ENCODE measurements at regions not wholly inside any gene's neighbourhood (a gene's known extent, or its start where the extent isn't known, plus 50 kb on each side); places are given as distances from the start of the nearest gene placed in this dataset.

- intact Hi-C loops (cut with DNase I) = no loop called here
- H3K27ac ChIP-seq = no peak overlapping the region
- H3K9me3 ChIP-seq = no peaks in the 10 kb centered on the region
- 95 to 99% (median 99%) methylated on average over 5 of the region's 5 CpGs for WGBS, 3 donors
- DNase-seq (no peak), ATAC-seq (no peak)
- TF ChIP-seq CTCF (IDR thresholded peaks at IDR 0.05) = no peak
- H3K4me1 ChIP-seq = no peaks in the 10 kb centered on the region
- no peaks in the 10 kb centered on the region for H3K27me3 ChIP-seq (ENCODE audit: insufficient read depth in 3 of 3, low read length in 2 of 3)
- H3K36me3 ChIP-seq (ENCODE audit: insufficient read depth in 1 of 2, low read depth in 1 of 2) = no peaks in the 10 kb centered on the region
- H3K4me3 ChIP-seq = no peak overlapping the region
These were observed 276.5 kb upstream of the ZC3H15 start for GRCh38 chr2:186209532-186209931.

GRCh38 chr2:186220409-186220808, 265.7 kb upstream of the ZC3H15 start:
- Histone ChIP-seq H3K27me3 (ENCODE audit: insufficient read depth in 3 of 3, low read length in 2 of 3) (no peaks in the 10 kb centered on the region), H3K9me3 (no peaks in the 10 kb centered on the region), H3K36me3 (ENCODE audit: insufficient read depth in 1 of 2, low read depth in 1 of 2) (no peaks in the 10 kb centered on the region), H3K4me3 (no peak overlapping the region), H3K4me1 (no peaks in the 10 kb centered on the region), H3K27ac (no peak overlapping the region)
- intact Hi-C loops (cut with DNase I) = no loop called here
- ATAC-seq (no peak), DNase-seq (no peak)
- 62 to 78% (median 66%) methylated on average over 5 of the region's 5 CpGs for WGBS, 3 donors
- TF ChIP-seq CTCF (IDR thresholded peaks at IDR 0.05) = no peak

- Histone ChIP-seq H3K4me3 (no peak overlapping the region), H3K4me1 (no peaks in the 10 kb centered on the region), H3K27ac (no peak overlapping the region), H3K27me3 (ENCODE audit: insufficient read depth in 3 of 3, low read length in 2 of 3) (no peaks in the 10 kb centered on the region), H3K36me3 (ENCODE audit: insufficient read depth in 1 of 2, low read depth in 1 of 2) (no peaks in the 10 kb centered on the region), H3K9me3 (peaks cover 35% of the 10 kb centered on the region)
- WGBS, 3 donors = 77 to 91% (median 86%) methylated on average over 1 of the region's 1 CpG
- DNase-seq (no peak), ATAC-seq (no peak)
- intact Hi-C loops (cut with DNase I) = no loop called here
- no peak for TF ChIP-seq CTCF (IDR thresholded peaks at IDR 0.05)
These were observed 256.8 kb upstream of the ZC3H15 start for GRCh38 chr2:186229265-186229664.

GRCh38 chr2:186241874-186242273, 244.2 kb upstream of the ZC3H15 start:
- Histone ChIP-seq H3K4me3 (no peak overlapping the region), H3K27ac (no peak overlapping the region), H3K9me3 (no peaks in the 10 kb centered on the region), H3K27me3 (ENCODE audit: insufficient read depth in 3 of 3, low read length in 2 of 3) (no peaks in the 10 kb centered on the region), H3K36me3 (ENCODE audit: insufficient read depth in 1 of 2, low read depth in 1 of 2) (no peaks in the 10 kb centered on the region), H3K4me1 (no peaks in the 10 kb centered on the region)
- no peak for TF ChIP-seq CTCF (IDR thresholded peaks at IDR 0.05)
- 96 to 98% (median 97%) methylated on average over 4 of the region's 4 CpGs for WGBS, 3 donors
- DNase-seq (no peak), ATAC-seq (no peak)
- intact Hi-C loops (cut with DNase I) = no loop called here

- Histone ChIP-seq H3K36me3 (ENCODE audit: insufficient read depth in 1 of 2, low read depth in 1 of 2) (no peaks in the 10 kb centered on the region), H3K27ac (no peak overlapping the region), H3K27me3 (ENCODE audit: insufficient read depth in 3 of 3, low read length in 2 of 3) (no peaks in the 10 kb centered on the region), H3K4me1 (no peaks in the 10 kb centered on the region), H3K4me3 (no peak overlapping the region), H3K9me3 (no peaks in the 10 kb centered on the region)
- DNase-seq (no peak), ATAC-seq (no peak)
- no peak for TF ChIP-seq CTCF (IDR thresholded peaks at IDR 0.05)
- 82 to 92% (median 91%) methylated on average over 2 of the region's 2 CpGs for WGBS, 3 donors
- intact Hi-C loops (cut with DNase I) = no loop called here
These were observed 231.3 kb upstream of the ZC3H15 start for GRCh38 chr2:186254759-186255158.
